HepG2 (cell line): ENCODE measurements at regions not wholly inside any gene's neighbourhood (a gene's known extent, or its start where the extent isn't known, plus 50 kb on each side); places are given as distances from the start of the nearest gene placed in this dataset.

ENCODE experiments used
- ATAC-seq: fragments of 200-7000 bp; cut with Tn5 transposase; 3 replicates; pipeline ENCODE4 v1.9.1; 2020; ENCODE audit warnings: mild to moderate bottlenecking, moderate library complexity
- BruUV-seq: library from RNA; stranded (reverse); fragments of 400-500 nt; replicated peaks from 2 replicates; lab custom pipeline; 2021; lab: Mats Ljungman, UMichigan
- CTCF ChIA-PET: fragments of 300-600 bp; formaldehyde crosslinking; extraction: SDS; loops from one replicate; lab custom pipeline; 2021; ENCODE audit warnings: low total read pairs, inconsistent platforms, low intra/inter-chr PET ratio; lab: Yijun Ruan, JAX
- POLR2A ChIA-PET: fragments of 350-600 bp; sonication (Branson Sonifier 250); formaldehyde crosslinking; loops from one replicate; lab custom pipeline; 2020; ENCODE audit warnings: antibody characterized with exemption, inconsistent platforms; lab: Yijun Ruan, JAX
- DNase-seq: peaks from one replicate; pipeline ENCODE4 v3.0.0-alpha.2; 2015; ENCODE audit warnings: low spot score
- FAIRE-seq: peaks from 3 replicates; lab custom pipeline; 2011; peaks lifted over from hg19 to GRCh38; lab: Jason Lieb, UNC
- H2AFZ ChIP-seq: one replicate; pipeline ENCODE4 v1.6.1; 2011; ENCODE audit warnings: low read length, inconsistent platforms
- H3K27ac ChIP-seq: fragments of 300-600 bp; 3 replicates; pipeline ENCODE4 v1.8.0; 2011; ENCODE audit warnings: mixed run types, mild to moderate bottlenecking, mixed read lengths, low read length, inconsistent platforms; ENCODE audit not compliant: insufficient read depth; ENCODE audit errors: extremely low read length
- H3K27me3 ChIP-seq, 2 experiments: fragments of 200-600 bp in 1 of 2; 2 replicates in 1 of 2; 3 replicates in 1 of 2; pipeline versions ENCODE4 v1.6.0 to v1.8.0; 2011; ENCODE audit warnings: low read length in 2 of 2, mild to moderate bottlenecking in 2 of 2, moderate library complexity in 2 of 2, inconsistent platforms in 1 of 2; ENCODE audit not compliant: insufficient read depth in 2 of 2, control insufficient read depth in 1 of 2
- H3K36me3 ChIP-seq, 2 experiments: fragments of 200-600 bp in 1 of 2; replicated peaks in 1 of 2; 2 replicates in 1 of 2; 3 replicates in 1 of 2; pipeline versions ENCODE4 v1.5.1 to v1.8.0; 2011; ENCODE audit warnings: low read length in 2 of 2, inconsistent platforms in 1 of 2; ENCODE audit not compliant: insufficient read depth in 2 of 2, control insufficient read depth in 1 of 2
- H3K4me1 ChIP-seq: 2 replicates; pipeline ENCODE4 v1.5.1; 2012; ENCODE audit warnings: low read length, inconsistent platforms; ENCODE audit not compliant: insufficient read depth
- H3K4me2 ChIP-seq: 2 replicates; pipeline ENCODE4 v1.6.0; 2011; ENCODE audit warnings: low read depth, low read length, inconsistent platforms
- H3K4me3 ChIP-seq, 3 experiments: fragments of 200-600 bp in 1 of 3; sonication (generic), shearing (Covaris generic) in 1 of 3; replicated peaks in 1 of 3; 2 replicates each; pipeline ENCODE4 v1.5.1; 2011 to 2016; ENCODE audit warnings: low read length in 3 of 3, inconsistent platforms in 2 of 3, low read depth in 2 of 3, mild to moderate bottlenecking in 2 of 3, control low read depth in 1 of 3, mixed read lengths in 1 of 3; ENCODE audit not compliant: insufficient read depth in 1 of 3
- H3K79me2 ChIP-seq: one replicate; pipeline ENCODE4 v1.6.1; 2011; ENCODE audit warnings: low read length, inconsistent platforms; ENCODE audit not compliant: insufficient read depth
- H3K9ac ChIP-seq: 2 replicates; pipeline ENCODE4 v1.6.0; 2011; ENCODE audit warnings: mild to moderate bottlenecking, low read depth, low read length, inconsistent platforms; ENCODE audit not compliant: insufficient read depth
- H3K9me3 ChIP-seq: 2 replicates; pipeline ENCODE4 v1.5.1; 2012; ENCODE audit warnings: mild to moderate bottlenecking, low read length
- H4K20me1 ChIP-seq: 2 replicates; pipeline ENCODE4 v1.6.0; 2011; ENCODE audit warnings: inconsistent platforms, mild to moderate bottlenecking, low read length, moderate library complexity; ENCODE audit not compliant: insufficient read depth
- ARNTL ChIP-seq: sonication (generic); formaldehyde crosslinking; IDR thresholded peaks from 2 replicates; pipeline ENCODE4 v1.4.0; 2020; ENCODE audit warnings: mild to moderate bottlenecking, missing genetic modification reagents
- CBX5 ChIP-seq: sonication (generic); formaldehyde crosslinking; IDR thresholded peaks from 2 replicates; pipeline ENCODE4 v1.4.0; 2020; ENCODE audit warnings: missing genetic modification reagents, borderline replicate concordance
- ERF ChIP-seq: IDR thresholded peaks from 2 replicates; pipeline ENCODE4 v1.6.1; 2018; ENCODE audit warnings: missing biosample characterization, missing genetic modification reagents
- FOXC1 ChIP-seq: sonication (generic); formaldehyde crosslinking; IDR thresholded peaks from 2 replicates; pipeline ENCODE4 v1.8.0; 2022; ENCODE audit warnings: mild to moderate bottlenecking, missing genetic modification reagents, borderline replicate concordance
- IRF1 ChIP-seq: sonication (generic); formaldehyde crosslinking; IDR thresholded peaks from 2 replicates; pipeline ENCODE4 v1.4.0; 2020; ENCODE audit warnings: low read depth, mild to moderate bottlenecking, missing genetic modification reagents
- KLF16 ChIP-seq, 2 experiments: sonication (generic) in 1 of 2; formaldehyde crosslinking in 1 of 2; IDR thresholded peaks; 2 replicates each; pipeline versions ENCODE4 v1.6.1 to v1.8.0; 2016 to 2023; ENCODE audit warnings: missing genetic modification reagents in 2 of 2, missing compliant biosample characterization in 1 of 2
- PCBP1 ChIP-seq: fragments of 200-400 bp; formaldehyde crosslinking; IDR thresholded peaks from 2 replicates; pipeline ENCODE4 v1.6.1; 2017; ENCODE audit warnings: mild to moderate bottlenecking, low read depth, low read length, borderline replicate concordance
- ZMYM2 ChIP-seq: sonication (generic); formaldehyde crosslinking; IDR thresholded peaks from 2 replicates; pipeline ENCODE4 v1.8.0; 2022; ENCODE audit warnings: mild to moderate bottlenecking, missing genetic modification reagents
- ZNF326 ChIP-seq: sonication (generic); formaldehyde crosslinking; IDR thresholded peaks from 2 replicates; pipeline ENCODE4 v1.4.0; 2020; ENCODE audit warnings: missing genetic modification reagents, borderline replicate concordance
- ZNF629 ChIP-seq: sonication (generic); formaldehyde crosslinking; conservative IDR thresholded peaks from 2 replicates; pipeline ENCODE4 v1.5.0; 2020; ENCODE audit warnings: missing genetic modification reagents
- ZNF644 ChIP-seq: IDR thresholded peaks from 2 replicates; pipeline ENCODE4 v1.6.1; 2016; ENCODE audit warnings: low read depth
- ZNF781 ChIP-seq: sonication (generic); formaldehyde crosslinking; IDR thresholded peaks from 2 replicates; pipeline ENCODE4 v1.5.1; 2020; ENCODE audit warnings: borderline replicate concordance, mild to moderate bottlenecking, missing genetic modification reagents; ENCODE audit errors: not compliant biosample characterization
- in situ Hi-C: cut with HindIII; loops from 2 replicates; pipeline ENCODE4 v1.10.0; 2017; ENCODE audit warnings: low pct_unique_long_range_greater_than_20kb; ENCODE audit not compliant: extremely low pct_ligation_motif_present
- intact Hi-C: fragments of 100-400 bp; cut with micrococcal nuclease; formaldehyde crosslinking; loops from one replicate; pipeline ENCODE4 v1.10.0; 2022; ENCODE audit not compliant: unreplicated experiment

DNA sequence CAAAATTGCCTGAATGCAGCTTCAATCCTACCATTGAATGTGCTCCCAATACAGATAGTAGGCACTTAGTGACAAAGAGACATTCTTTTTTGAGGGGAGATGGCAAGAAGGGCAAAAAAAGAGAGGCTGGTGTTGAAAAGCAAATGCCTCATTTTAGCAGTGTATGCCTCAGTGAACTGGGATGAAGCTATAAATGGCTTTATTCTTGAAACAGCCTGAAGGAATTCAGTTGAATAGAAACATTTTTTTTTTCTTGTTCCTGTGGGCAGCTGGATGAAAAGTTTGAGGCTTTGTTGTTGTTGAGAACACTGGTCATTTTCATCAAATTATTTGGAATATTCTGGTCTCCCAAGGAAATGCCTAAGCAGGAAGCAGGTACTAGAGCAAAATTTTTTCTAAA is 228.9 kb downstream of the RNF144A start:
- TF ChIP-seq KLF16 (CRISPR knock-in tag; IDR thresholded peaks at IDR 0.05) (no peak), ZNF644 (no peak), PCBP1 (no peak), ZNF629 (CRISPR knock-in tag) (no peak), ZNF781 (CRISPR knock-in tag) (no peak), FOXC1 (CRISPR knock-in tag) (no peak), ERF (no peak), ZMYM2 (no peak), CBX5 (CRISPR knock-in tag) (no peak), ARNTL (CRISPR knock-in tag) (no peak), ZNF326 (CRISPR knock-in tag) (no peak), IRF1 (CRISPR knock-in tag) (no peak)
- H4K20me1 ChIP-seq = no peaks in the 10 kb centered on the region
- ATAC-seq = no peak
- FAIRE-seq = no peak
- H3K4me1 ChIP-seq = no peaks in the 10 kb centered on the region
- no peaks in the 10 kb centered on the region for H3K79me2 ChIP-seq
- BruUV-seq = no TSS peak
- H2AFZ ChIP-seq = no peak overlapping the region
- H3K27me3 ChIP-seq = no peaks in the 10 kb centered on the region
- CTCF ChIA-PET = no interaction called here
- no peak overlapping the region for H3K4me3 ChIP-seq
- DNase-seq = no peak
- no peak overlapping the region for H3K9ac ChIP-seq
- POLR2A ChIA-PET = no interaction called here
- in situ Hi-C loops = no loop called here
- H3K36me3 ChIP-seq = no peaks in the 10 kb centered on the region
- H3K27ac ChIP-seq = no peak overlapping the region
- H3K4me2 ChIP-seq = no peak overlapping the region
- H3K9me3 ChIP-seq = no peaks in the 10 kb centered on the region
- intact Hi-C loops = no loop called here
